GM21723 (cell line): ENCODE measurements at regions not wholly inside any gene's neighbourhood (a gene's known extent, or its start where the extent isn't known, plus 50 kb on each side); places are given as distances from the start of the nearest gene placed in this dataset.

ENCODE experiments used
- ATAC-seq: cut with Tn5 transposase; IDR thresholded peaks from one replicate; pipeline ENCODE4 v1.9.1; 2021; ENCODE audit warnings: mild to moderate bottlenecking, moderate library complexity; ENCODE audit not compliant: unreplicated experiment

DNA sequence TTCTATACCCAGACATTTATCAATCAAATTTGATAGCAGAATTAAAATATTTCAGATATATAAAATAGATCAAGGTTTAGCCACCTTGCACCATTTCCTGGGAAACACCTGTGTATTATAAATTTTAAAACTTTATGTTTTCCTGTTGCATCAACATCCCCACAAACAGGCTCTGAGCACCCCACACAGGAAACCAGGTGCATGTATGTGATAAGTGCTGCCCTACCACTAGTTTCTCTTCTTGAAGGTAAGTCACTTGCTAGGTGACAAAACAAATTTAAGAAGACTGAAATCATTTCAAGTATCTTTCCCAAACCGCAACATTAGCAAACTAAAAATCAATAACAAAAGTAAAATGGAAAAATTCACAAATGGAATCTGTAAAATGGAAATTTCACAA is 496.1 kb upstream of the CCDC54 start:
- ATAC-seq, result no peak

DNA sequence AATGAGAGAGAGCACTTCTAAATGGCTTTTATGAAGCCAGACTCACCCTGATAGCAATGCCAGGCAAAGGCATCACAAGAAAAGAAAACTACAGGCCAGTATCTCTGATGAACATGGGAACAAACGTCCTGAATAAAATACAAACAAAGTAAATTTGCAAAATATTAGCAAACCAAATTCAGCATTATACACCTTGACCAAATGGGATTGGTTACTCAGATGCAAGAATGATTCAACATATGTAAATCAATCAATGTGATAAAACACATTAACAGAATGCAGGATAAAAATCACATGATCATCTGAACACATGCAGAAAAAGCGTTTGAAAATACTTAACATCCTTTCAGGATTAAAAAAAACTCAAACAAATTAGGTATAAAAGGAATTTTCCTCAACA is 494.9 kb upstream of the CCDC54 start:
- no peak for ATAC-seq

DNA sequence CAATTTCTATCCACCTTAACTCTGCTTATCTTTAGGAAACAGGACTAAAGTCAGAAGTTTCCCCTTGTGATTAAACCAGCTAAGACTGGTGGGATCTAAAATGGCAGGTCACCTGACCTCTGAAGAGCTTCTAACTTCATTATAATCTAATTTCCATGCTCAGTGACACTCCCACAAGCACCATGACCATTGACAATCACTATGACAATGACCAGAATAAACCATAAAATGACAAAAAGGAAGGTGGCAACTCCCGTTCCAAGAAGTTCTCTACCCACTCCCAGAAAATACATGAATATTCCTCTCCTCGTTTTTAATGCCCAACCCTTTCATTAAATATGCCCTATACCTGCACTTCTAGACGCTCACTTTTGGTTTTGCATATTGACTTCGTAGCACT is 471.2 kb upstream of the CCDC54 start:
- no peak for ATAC-seq

DNA sequence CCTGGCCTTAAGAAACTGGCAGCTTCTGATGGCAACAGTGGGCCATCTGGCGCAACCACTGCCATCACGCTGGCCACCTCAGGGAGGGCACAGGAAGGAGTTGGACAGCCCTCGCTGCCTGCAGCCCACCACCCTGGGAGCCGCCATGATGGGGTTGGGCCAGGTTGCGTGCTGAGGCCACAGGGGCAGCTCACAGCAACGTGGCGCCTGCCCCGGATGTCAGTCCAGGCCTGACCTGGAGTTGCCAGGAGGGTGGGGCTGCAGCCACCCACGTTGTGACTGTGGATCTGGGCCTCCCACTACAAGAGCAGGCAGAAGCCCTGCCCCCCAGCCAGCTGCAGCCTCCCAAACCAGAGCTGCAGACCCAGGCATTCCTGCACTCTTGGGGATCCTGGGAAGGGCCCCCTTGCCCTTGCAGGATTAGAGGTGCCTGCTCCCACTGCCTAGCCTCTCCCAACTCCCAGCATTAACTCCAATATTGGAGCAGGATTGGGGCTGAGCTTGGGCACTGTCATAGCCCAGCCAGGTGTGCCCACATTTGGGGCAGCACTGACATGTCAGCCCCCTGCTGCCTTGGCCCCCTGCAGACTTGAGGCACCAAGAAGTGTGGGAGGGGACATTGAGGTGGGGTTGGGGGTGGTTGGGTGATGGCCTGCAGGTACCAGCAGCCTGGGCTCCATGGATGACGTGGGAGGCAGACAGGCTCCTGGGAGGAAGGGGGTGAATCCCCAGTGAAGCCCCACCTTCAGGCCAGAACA is 468.9 kb upstream of the CCDC54 start:
- no peak for ATAC-seq

DNA sequence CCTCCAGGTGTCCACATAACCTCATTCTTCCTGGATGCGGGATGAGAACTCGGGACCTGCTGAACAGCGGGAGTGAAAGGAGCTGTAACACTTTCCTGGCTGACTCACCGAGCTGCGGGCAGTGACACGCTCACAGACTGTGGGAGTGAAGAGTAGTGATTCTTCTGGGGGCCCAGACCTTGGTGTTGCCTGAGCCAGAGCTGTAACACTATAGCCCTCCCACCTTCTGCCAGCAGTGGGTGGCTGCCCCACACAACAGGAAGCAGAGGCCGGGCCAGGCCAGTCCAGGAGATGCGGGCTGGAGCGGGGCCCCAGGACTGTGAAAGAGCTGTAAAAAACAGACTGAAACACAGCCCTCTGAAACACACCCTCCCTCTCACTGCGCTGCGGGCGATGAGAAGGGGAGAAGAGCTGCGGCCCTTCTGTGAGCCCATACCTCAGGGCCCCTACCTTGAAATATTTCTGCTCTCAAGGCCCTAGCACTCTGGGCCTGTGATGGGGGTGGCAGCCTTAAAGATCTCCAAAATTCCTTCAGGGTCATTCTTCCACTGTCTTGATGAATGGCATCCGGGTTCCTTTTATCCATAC is 464.0 kb upstream of the CCDC54 start:
- ATAC-seq, result no peak

DNA sequence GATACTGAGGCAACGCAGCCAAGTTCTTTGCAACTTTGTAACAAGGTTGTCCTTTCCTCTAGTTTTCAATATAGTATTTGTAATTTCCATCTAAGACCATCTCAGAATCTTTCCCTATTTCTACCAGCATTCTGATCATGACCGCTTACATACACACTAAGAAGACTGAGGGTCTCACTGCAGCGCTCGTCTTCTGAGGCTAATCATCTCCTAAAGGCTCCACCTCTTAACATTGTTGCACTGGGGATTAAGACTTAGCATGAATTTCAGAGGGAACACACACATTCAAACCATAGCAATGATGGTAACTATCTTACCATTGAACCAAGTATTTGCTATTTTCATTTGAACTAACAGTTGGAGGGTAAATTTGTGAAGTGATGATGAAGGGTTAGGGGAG is 463.3 kb upstream of the CCDC54 start:
- ATAC-seq, result no peak

GRCh38 chr3:106920609-106921008 is 456.6 kb upstream of the CCDC54 start:
- ATAC-seq, result no peak

DNA sequence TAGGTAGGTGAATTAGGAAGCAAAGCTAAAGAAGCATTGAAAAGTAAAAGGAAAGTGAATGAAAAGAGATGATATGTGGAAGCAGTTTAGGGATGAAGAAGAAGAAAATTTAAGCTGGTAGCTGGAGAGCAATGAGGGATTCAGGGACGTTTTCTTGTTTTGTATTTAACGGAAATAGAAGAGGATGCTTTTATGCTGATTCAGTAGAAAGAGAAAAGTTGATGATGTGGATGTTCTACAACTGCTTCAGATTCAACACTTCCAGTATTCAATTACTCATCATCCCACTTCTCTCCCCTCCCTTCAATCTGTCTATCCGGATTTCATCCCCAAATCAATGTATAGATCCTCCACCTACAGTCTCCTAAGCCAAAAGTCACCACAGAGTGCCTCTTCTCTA is 448.2 kb upstream of the CCDC54 start:
- ATAC-seq, result no peak

DNA sequence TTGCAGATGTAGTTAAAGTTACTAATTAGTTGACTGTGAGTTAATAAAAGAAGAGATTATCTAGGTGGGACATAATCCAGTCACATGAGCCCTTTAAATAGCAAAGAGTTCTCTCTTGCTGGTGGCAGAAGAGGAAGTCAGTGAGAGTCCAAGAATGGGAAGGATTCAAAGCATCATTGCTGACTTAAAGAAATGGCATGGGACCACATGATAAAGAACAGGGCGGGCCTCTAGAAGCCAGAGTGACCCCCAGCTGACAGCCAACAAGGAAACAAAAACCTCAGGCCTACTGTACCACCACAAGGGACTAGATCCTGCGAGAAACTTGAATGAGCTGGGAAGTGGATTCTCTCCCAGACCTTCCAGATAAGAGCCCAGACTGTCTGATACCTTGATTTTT is 447.2 kb upstream of the CCDC54 start:
- no peak for ATAC-seq

DNA sequence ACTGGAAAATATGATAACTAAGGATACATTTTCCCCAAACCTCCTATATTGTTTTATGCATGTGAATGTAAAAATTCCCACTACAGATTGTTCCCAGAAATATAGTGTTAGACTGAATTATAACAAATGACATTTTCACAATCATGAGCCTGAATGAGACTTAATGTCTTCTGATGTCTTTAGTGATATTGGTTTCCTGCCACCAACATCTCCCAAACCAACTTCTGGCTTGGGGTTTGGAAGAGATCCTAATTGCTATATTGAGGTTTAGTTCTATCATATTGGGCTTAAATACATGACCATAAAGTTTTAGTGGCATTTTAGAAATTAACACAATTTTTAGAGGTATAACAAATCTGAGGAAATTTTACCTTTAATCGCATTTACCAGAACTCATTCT is 445.3 kb upstream of the CCDC54 start:
- ATAC-seq, result no peak

- ATAC-seq, result no peak
Observed at GRCh38 chr3:106936337-106936736, 440.9 kb upstream of the CCDC54 start.

GRCh38 chr3:106942051-106942450 is 435.2 kb upstream of the CCDC54 start:
- ATAC-seq, result no peak

DNA sequence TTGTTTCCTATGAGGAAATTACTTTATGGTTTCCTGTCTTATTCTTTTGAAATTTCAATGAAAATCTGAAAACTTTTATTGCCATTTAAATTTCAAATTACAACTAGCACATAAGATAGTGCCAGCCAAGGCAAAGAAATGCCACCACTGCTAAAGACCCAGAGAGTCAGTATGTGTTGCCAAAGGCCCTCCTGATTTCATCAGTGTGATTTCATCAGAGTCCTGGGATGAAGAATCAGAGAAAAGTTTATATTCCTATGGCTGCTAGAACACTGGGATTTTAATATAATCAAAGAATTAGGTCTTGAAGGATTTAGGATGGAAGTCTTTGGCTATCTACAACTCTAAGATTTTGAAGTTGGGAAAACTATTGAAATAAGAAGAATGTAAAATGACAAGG is 434.2 kb upstream of the CCDC54 start:
- ATAC-seq, result no peak

GRCh38 chr3:106945435-106945834 is 431.8 kb upstream of the CCDC54 start:
- no peak for ATAC-seq

DNA sequence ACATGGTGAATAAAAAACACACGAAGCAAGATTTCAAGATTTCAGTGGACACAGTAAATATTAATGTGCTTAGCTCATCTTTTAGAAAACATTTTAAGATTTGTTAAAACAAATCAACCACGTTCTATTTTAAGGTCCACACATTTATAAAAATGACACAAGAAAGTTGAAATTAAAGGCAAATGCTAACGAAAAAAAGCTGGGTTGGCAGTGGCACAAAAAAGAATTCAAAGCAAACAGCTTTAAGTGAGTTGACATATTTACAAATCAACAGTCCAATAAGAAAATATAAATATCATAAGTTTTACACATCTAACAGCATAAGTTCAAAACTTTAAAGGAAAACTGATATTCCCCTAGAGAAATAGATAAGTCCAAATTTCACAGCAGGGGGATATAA is 430.4 kb upstream of the CCDC54 start:
- ATAC-seq, result no peak

DNA sequence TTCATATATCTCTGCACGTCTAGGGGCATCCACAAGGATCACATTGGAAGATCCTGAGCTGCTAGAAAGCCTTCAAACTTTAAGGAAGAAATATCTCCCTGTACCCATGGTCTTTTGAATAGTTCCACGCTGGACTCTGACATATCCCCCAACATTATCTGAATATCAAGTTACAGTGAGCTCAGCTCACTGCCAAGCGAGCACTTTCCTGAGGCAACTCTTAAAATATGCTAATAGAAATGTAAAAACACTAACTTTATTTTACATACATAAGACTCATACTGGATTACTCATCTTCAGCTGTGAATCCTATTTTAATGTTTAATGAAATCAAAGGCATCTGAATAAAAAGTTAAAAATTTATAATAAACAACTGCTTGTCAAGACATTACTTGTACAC is 420.2 kb upstream of the CCDC54 start:
- no peak for ATAC-seq

DNA sequence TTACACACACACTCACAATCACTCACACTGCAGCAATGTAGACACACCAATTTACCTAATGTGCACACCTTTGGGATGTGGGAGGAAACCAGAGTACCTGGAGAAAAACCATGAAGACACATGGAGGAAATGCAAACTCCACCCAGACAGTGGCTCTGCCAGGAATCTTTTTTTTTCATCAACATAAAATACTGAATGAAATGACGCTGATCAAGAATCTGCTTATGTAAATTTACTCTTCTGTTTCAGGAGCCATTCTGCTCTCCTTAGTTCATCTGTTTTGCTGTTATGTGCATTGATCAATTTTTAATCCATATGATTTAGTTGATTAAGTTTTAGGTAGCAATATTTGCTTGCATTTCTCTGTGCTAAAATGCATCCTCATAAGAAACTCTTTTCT is 414.2 kb upstream of the CCDC54 start:
- no peak for ATAC-seq

DNA sequence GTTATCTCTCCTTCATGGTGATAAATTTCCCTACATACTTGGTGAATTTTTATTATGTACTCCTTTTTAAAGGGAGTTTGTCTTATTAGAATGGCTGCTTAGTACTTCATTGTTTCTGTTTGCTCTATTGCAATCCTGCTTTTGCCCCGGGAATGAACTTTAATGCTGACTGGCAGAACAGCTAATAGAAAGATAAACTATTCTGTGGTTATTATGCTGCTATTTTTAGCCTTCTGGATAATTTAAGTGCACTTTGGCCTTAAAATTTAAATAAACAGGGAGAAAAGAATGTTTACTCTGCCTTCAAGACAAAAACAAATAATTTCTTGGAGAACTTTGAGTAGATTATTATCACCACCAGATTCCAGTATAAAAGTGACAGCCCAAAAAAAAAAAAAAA is 413.8 kb upstream of the CCDC54 start:
- ATAC-seq, result no peak

DNA sequence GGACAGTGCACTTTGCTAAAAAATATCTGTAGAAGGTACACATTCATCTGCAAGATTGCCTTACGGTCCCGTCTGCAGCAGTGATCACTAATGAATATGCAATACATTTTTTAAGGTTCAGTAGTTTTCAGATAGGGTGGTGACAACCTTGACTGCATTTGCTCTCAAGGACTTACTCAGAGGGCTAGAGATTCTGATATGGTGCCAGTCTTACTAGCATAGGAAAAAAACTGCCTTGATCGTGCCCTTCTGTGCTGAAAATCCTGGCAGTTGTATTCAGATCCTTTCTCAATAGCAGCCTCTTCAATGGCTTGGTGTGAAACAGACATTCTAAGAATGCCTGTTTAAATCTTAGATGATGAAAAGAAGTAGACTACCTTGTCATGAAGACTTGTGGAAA is 411.9 kb upstream of the CCDC54 start:
- no peak for ATAC-seq

- no peak for ATAC-seq
Observed at GRCh38 chr3:106969596-106969995, 407.6 kb upstream of the CCDC54 start.

DNA sequence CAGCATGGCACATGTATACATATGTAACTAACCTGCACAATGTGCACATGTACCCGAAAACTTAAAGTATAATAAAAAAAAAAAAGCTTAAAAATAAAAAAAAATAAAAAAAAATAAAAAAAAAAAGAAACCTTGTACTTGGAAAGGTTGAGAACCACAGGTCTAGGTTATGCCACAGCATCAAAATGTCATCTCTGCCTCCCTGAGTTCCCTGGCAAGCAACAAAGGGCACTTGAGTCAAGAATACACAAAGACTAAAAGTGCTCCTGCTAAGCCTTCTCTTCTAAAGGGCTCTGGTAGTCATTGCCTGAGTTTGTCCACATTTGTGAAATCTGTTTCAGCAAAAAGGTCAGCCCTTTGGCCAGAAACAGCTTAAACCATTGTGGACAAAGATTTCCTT is 395.8 kb upstream of the CCDC54 start:
- ATAC-seq, result no peak

GRCh38 chr3:106985721-106986120 is 391.5 kb upstream of the CCDC54 start:
- no peak for ATAC-seq
